ENCODE measurements at regions not wholly inside any gene's neighbourhood (a gene's known extent, or its start where the extent isn't known, plus 50 kb on each side); places are given as distances from the start of the nearest gene placed in this dataset.

- DNase-seq (no peak), ATAC-seq (ENCODE audit: low read depth) (no peak)
- Histone ChIP-seq H3K9me1 (ENCODE audit: insufficient read depth, low read length) (no peaks in the 10 kb centered on the region), H3K9me3 (ENCODE audit: control insufficient read depth, insufficient read depth, low read length) (peaks cover 15% of the 10 kb centered on the region), H3K18ac (ENCODE audit: low read depth, low read length) (no peak overlapping the region), H3K4me1 (ENCODE audit: control insufficient read depth, insufficient read depth, low read length) (no peaks in the 10 kb centered on the region), H3K56ac (ENCODE audit: extremely low read depth, insufficient read depth, low read length) (no peak overlapping the region), H2AK9ac (replicated peaks; ENCODE audit: low read depth, low read length, poor library complexity) (no peak overlapping the region), H3K36me3 (ENCODE audit: control insufficient read depth, insufficient read depth, low read length) (no peaks in the 10 kb centered on the region), H3K23ac (ENCODE audit: low read depth, low read length) (no peak overlapping the region), H2AFZ (replicated peaks; ENCODE audit: low read length, poor library complexity) (no peak overlapping the region), H4K91ac (ENCODE audit: insufficient read depth, low read depth, low read length) (no peak overlapping the region), H4K20me1 (ENCODE audit: insufficient read depth, low read length) (no peaks in the 10 kb centered on the region), H3K4ac (ENCODE audit: low read depth, low read length) (no peak overlapping the region), H3K4me3 (ENCODE audit: insufficient read depth, low read depth, low read length) (no peak overlapping the region), H2BK120ac (ENCODE audit: low read depth, low read length) (no peak overlapping the region), H2AK5ac (ENCODE audit: low read depth, low read length) (no peak overlapping the region), H3K79me1 (ENCODE audit: low read depth in 1 of 2, low read length in 2 of 2) (no peaks in the 10 kb centered on the region), H2BK20ac (ENCODE audit: low read depth, low read length) (no peak overlapping the region), H2BK5ac (ENCODE audit: low read depth, low read length, poor library complexity, severe bottlenecking) (no peak overlapping the region), H4K8ac (ENCODE audit: low read depth in 2 of 2, low read length in 2 of 2) (no peak overlapping the region), H3K14ac (replicated peaks; ENCODE audit: low read depth, low read length) (no peak overlapping the region), H3K9ac (ENCODE audit: low read depth, low read length) (no peak overlapping the region), H3K4me2 (ENCODE audit: low read depth, low read length) (no peak overlapping the region), H3K27me3 (ENCODE audit: control insufficient read depth, insufficient read depth, low read length) (no peaks in the 10 kb centered on the region), H2BK15ac (ENCODE audit: low read depth, low read length) (no peak overlapping the region), H3K27ac (ENCODE audit: insufficient read depth, low read length) (no peak overlapping the region), H4K5ac (ENCODE audit: low read depth, low read length) (no peak overlapping the region)
- dilution Hi-C loops (cut with HindIII; ENCODE audit: low sequenced_read_pairs, unreplicated experiment) (no loop called here), intact Hi-C loops (cut with micrococcal nuclease) (loop anchor here (10.0 kb wide), 1 partner anchor 57 kb away; no protein-coding TSS in a partner anchor), in situ Hi-C loops (cut with MboI; ENCODE audit: low sequenced_read_pairs) (no loop called here)
- no CpG with 5 or more reads among the region's 5 CpGs for WGBS, 2 experiments (ENCODE audit: extremely low coverage in 2 of 2, insufficient read length in 1 of 2)
- ChIA-PET CTCF (no interaction called here), POLR2A (ENCODE audit: unreplicated experiment) (interaction anchor here (0.5 kb wide), 1 partner anchor 1915 kb away, joined by 6 read pairs; no protein-coding TSS in a partner anchor)
- no TSS peak for BruUV-seq (replicated peaks)
- TF ChIP-seq RAD21 (IDR thresholded peaks at IDR 0.05; ENCODE audit: low read length) (no peak), MAZ (IDR thresholded peaks at IDR 0.05; ENCODE audit: borderline replicate concordance, low read depth, low read length) (no peak), CHD1 (IDR thresholded peaks at IDR 0.05; ENCODE audit: low read depth, low read length) (no peak), POLR2A (IDR thresholded peaks at IDR 0.05; ENCODE audit: low read depth, low read length) (no peak), SMC3 (IDR thresholded peaks at IDR 0.05; ENCODE audit: low read depth, low read length) (no peak), FOS (IDR thresholded peaks at IDR 0.05; ENCODE audit: low read depth, low read length) (no peak), USF2 (IDR thresholded peaks at IDR 0.05; ENCODE audit: low read depth, low read length) (no peak), CTCF (conservative IDR thresholded peaks at IDR 0.05; ENCODE audit: low read depth, low read length) (no peak), NFE2L2 (IDR thresholded peaks at IDR 0.05; ENCODE audit: low read depth, low read length) (no peak), RCOR1 (IDR thresholded peaks at IDR 0.05; ENCODE audit: insufficient replicate concordance, low read length) (no peak), RFX5 (IDR thresholded peaks at IDR 0.05; ENCODE audit: low read depth, low read length) (no peak), MXI1 (IDR thresholded peaks at IDR 0.05; ENCODE audit: borderline replicate concordance, low read depth, low read length) (no peak), CEBPB (IDR thresholded peaks at IDR 0.05; ENCODE audit: low read depth, low read length) (no peak), ELK1 (IDR thresholded peaks at IDR 0.05; ENCODE audit: borderline replicate concordance, low read depth, low read length) (no peak), BHLHE40 (IDR thresholded peaks at IDR 0.05; ENCODE audit: low read depth, low read length) (no peak), MAFK (IDR thresholded peaks at IDR 0.05; ENCODE audit: low read depth, low read length) (no peak)
Observed at GRCh38 chr7:69277366-69277765, 320.9 kb upstream of the AUTS2 start.

Data from IMR-90 (cell line).